GM23338 (cell line): ENCODE measurements at regions not wholly inside any gene's neighbourhood (a gene's known extent, or its start where the extent isn't known, plus 50 kb on each side); places are given as distances from the start of the nearest gene placed in this dataset.

Source experiments
- ATAC-seq: fragments of 200-7000 bp; cut with Tn5 transposase; 3 replicates; pipeline ENCODE4 v1.9.1; 2020
- DNase-seq: peaks from one replicate; pipeline ENCODE4 v3.0.0-alpha.2; 2015; ENCODE audit warnings: low spot score
- H2AFZ ChIP-seq: fragments of 200-600 bp; sonication (generic); 2 replicates; pipeline ENCODE4 v1.8.0; 2016; ENCODE audit warnings: antibody characterized with exemption, mild to moderate bottlenecking, moderate library complexity
- H3F3A ChIP-seq: fragments of 200-600 bp; sonication (generic); replicated peaks from 2 replicates; pipeline ENCODE4 v1.8.0; 2017; ENCODE audit warnings: antibody characterized with exemption, mixed run types, low read depth
- H3K27ac ChIP-seq: fragments of 200-600 bp; sonication (generic); 2 replicates; pipeline ENCODE4 v1.6.1; 2016; ENCODE audit warnings: low read depth
- H3K27me3 ChIP-seq: fragments of 200-600 bp; sonication (generic); 2 replicates; pipeline ENCODE4 v1.8.0; 2016; ENCODE audit warnings: mild to moderate bottlenecking, mixed run types, moderate library complexity; ENCODE audit not compliant: insufficient read depth
- H3K36me3 ChIP-seq: fragments of 200-600 bp; sonication (generic); 2 replicates; pipeline ENCODE4 v1.8.0; 2016; ENCODE audit warnings: mild to moderate bottlenecking; ENCODE audit not compliant: insufficient read depth
- H3K4me1 ChIP-seq: fragments of 200-600 bp; sonication (generic); 2 replicates; pipeline ENCODE4 v1.8.0; 2016; ENCODE audit warnings: mild to moderate bottlenecking, moderate library complexity; ENCODE audit not compliant: insufficient read depth
- H3K4me2 ChIP-seq: fragments of 200-600 bp; sonication (generic); 2 replicates; pipeline ENCODE4 v1.7.1; 2017; ENCODE audit warnings: mixed run types
- H3K4me3 ChIP-seq: fragments of 200-600 bp; sonication (generic); 2 replicates; pipeline ENCODE4 v1.6.1; 2016; ENCODE audit warnings: mixed run types
- H3K79me2 ChIP-seq: fragments of 200-600 bp; sonication (generic); replicated peaks from 2 replicates; pipeline ENCODE4 v1.8.0; 2017; ENCODE audit warnings: mild to moderate bottlenecking; ENCODE audit not compliant: insufficient read depth
- H3K9me2 ChIP-seq: fragments of 200-600 bp; sonication (generic); 2 replicates; pipeline ENCODE4 v1.8.0; 2017; ENCODE audit not compliant: insufficient read depth
- H4K20me1 ChIP-seq: fragments of 200-600 bp; sonication (generic); replicated peaks from 2 replicates; pipeline ENCODE4 v1.8.0; 2017; ENCODE audit warnings: mild to moderate bottlenecking; ENCODE audit not compliant: insufficient read depth
- H3K27ac Mint-ChIP-seq: 2 replicates; pipeline ENCODE4 v1.8.0; 2020; ENCODE audit warnings: inconsistent platforms, mild to moderate bottlenecking, moderate library complexity, mixed read lengths
- H3K27me3 Mint-ChIP-seq: 3 replicates; pipeline ENCODE4 v1.8.0; 2022; ENCODE audit warnings: low read depth, mild to moderate bottlenecking, moderate library complexity, mixed read lengths, inconsistent platforms; ENCODE audit not compliant: insufficient read depth, poor library complexity
- H3K36me3 Mint-ChIP-seq: 3 replicates; pipeline ENCODE4 v1.8.0; 2021; ENCODE audit warnings: low read depth, mild to moderate bottlenecking, inconsistent platforms, moderate library complexity, mixed read lengths
- H3K4me1 Mint-ChIP-seq: 3 replicates; pipeline ENCODE4 v1.8.0; 2020; ENCODE audit warnings: mild to moderate bottlenecking, inconsistent platforms, mixed read lengths
- H3K4me3 Mint-ChIP-seq: 3 replicates; pipeline ENCODE4 v1.8.0; 2021; ENCODE audit warnings: moderate library complexity, mild to moderate bottlenecking, inconsistent platforms, mixed read lengths
- H3K9me3 Mint-ChIP-seq: 3 replicates; pipeline ENCODE4 v1.8.0; 2020; ENCODE audit warnings: moderate library complexity, mild to moderate bottlenecking, inconsistent platforms, mixed read lengths
- EZH2 ChIP-seq: fragments of 200-600 bp; sonication (generic); IDR thresholded peaks from one replicate; pipeline ENCODE4 v1.8.0; 2017; ENCODE audit warnings: antibody characterized with exemption, mild to moderate bottlenecking, low read depth; ENCODE audit not compliant: unreplicated experiment
- EZH2phosphoT487 ChIP-seq: fragments of 200-600 bp; sonication (generic); IDR thresholded peaks from one replicate; pipeline ENCODE4 v1.8.1; 2018; ENCODE audit warnings: antibody characterized with exemption; ENCODE audit not compliant: unreplicated experiment
- JUNB ChIP-seq: IDR thresholded peaks from one replicate; pipeline ENCODE4 v1.6.1; 2016; ENCODE audit warnings: antibody characterized with exemption; ENCODE audit not compliant: unreplicated experiment
- NANOG ChIP-seq: IDR thresholded peaks from 2 replicates; pipeline ENCODE4 v1.6.1; 2016; ENCODE audit warnings: antibody characterized with exemption, borderline replicate concordance
- POLR2AphosphoS5 ChIP-seq: IDR thresholded peaks from 2 replicates; pipeline ENCODE4 v1.6.1; 2016; ENCODE audit warnings: antibody characterized with exemption, low read depth
- STAT1 ChIP-seq: IDR thresholded peaks from one replicate; pipeline ENCODE4 v1.6.1; 2016; ENCODE audit warnings: antibody characterized with exemption; ENCODE audit not compliant: unreplicated experiment
- ZNF114 ChIP-seq: fragments of 250-450 bp; sonication (Bioruptor Pico); IDR thresholded peaks from 2 replicates; pipeline ENCODE4 v1.5.0; 2020; ENCODE audit warnings: mild to moderate bottlenecking, moderate library complexity
- ZNF331 ChIP-seq: fragments of 250-450 bp; sonication (Bioruptor Pico); IDR thresholded peaks from 2 replicates; pipeline ENCODE4 v1.5.0; 2020; ENCODE audit warnings: low read depth, mild to moderate bottlenecking, moderate library complexity
- TF ChIP-seq, protein P1 (sequence below): fragments of 250-450 bp; sonication (Bioruptor Pico); IDR thresholded peaks from 2 replicates; pipeline ENCODE4 v1.5.0; 2020; ENCODE audit warnings: mild to moderate bottlenecking, moderate library complexity
- TF ChIP-seq, protein P2 (sequence below), 2 experiments: fragments of 200-600 bp in 1 of 2; sonication (generic) in 1 of 2; conservative IDR thresholded peaks; 2 replicates each; pipeline versions ENCODE4 v1.5.1 to v1.6.1; 2016 to 2017; ENCODE audit warnings: antibody characterized with exemption in 2 of 2, low read depth in 2 of 2, mild to moderate bottlenecking in 2 of 2, moderate library complexity in 1 of 2
- TF ChIP-seq, protein P3 (sequence below): IDR thresholded peaks from 2 replicates; pipeline ENCODE4 v1.6.1; 2016; ENCODE audit warnings: antibody characterized with exemption

DNA sequence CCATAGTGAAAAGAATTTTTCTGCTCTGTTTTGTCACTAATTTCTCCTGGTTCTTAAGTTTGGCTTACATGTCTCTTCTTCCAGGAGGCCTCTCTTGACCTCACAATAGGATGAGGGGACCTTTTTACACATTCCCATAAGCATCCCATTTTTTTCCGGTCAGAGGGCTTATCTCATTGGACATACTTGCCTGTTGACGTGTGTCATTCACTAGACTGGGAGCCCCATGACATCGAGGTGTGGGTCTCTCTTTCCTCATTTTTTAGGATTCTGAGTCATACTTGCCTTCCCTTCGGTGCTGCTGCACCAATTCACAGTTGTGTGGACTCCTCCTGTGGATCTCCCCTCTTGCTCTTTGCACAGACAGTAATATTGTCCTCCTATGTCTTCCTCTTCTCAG is 601.8 kb downstream of the GATA3 start:
- Mint-ChIP-seq H3K9me3 (no peaks in the 10 kb centered on the region), H3K4me3 (no peak overlapping the region), H3K27me3 (peaks cover 2% of the 10 kb centered on the region), H3K27ac (no peak overlapping the region), H3K4me1 (no peaks in the 10 kb centered on the region), H3K36me3 (no peaks in the 10 kb centered on the region)
- no peaks in the 10 kb centered on the region for H3K36me3 ChIP-seq
- ATAC-seq (no peak), DNase-seq (no peak)
- H3F3A ChIP-seq: no peaks in the 10 kb centered on the region
- H3K4me3 ChIP-seq: no peak overlapping the region
- H3K79me2 ChIP-seq: no peaks in the 10 kb centered on the region
- TF ChIP-seq ZNF114 (CRISPR knock-in tag) (no peak), ZNF331 (CRISPR knock-in tag) (no peak), EZH2phosphoT487 (no peak)
- TF ChIP-seq, protein P1, sequence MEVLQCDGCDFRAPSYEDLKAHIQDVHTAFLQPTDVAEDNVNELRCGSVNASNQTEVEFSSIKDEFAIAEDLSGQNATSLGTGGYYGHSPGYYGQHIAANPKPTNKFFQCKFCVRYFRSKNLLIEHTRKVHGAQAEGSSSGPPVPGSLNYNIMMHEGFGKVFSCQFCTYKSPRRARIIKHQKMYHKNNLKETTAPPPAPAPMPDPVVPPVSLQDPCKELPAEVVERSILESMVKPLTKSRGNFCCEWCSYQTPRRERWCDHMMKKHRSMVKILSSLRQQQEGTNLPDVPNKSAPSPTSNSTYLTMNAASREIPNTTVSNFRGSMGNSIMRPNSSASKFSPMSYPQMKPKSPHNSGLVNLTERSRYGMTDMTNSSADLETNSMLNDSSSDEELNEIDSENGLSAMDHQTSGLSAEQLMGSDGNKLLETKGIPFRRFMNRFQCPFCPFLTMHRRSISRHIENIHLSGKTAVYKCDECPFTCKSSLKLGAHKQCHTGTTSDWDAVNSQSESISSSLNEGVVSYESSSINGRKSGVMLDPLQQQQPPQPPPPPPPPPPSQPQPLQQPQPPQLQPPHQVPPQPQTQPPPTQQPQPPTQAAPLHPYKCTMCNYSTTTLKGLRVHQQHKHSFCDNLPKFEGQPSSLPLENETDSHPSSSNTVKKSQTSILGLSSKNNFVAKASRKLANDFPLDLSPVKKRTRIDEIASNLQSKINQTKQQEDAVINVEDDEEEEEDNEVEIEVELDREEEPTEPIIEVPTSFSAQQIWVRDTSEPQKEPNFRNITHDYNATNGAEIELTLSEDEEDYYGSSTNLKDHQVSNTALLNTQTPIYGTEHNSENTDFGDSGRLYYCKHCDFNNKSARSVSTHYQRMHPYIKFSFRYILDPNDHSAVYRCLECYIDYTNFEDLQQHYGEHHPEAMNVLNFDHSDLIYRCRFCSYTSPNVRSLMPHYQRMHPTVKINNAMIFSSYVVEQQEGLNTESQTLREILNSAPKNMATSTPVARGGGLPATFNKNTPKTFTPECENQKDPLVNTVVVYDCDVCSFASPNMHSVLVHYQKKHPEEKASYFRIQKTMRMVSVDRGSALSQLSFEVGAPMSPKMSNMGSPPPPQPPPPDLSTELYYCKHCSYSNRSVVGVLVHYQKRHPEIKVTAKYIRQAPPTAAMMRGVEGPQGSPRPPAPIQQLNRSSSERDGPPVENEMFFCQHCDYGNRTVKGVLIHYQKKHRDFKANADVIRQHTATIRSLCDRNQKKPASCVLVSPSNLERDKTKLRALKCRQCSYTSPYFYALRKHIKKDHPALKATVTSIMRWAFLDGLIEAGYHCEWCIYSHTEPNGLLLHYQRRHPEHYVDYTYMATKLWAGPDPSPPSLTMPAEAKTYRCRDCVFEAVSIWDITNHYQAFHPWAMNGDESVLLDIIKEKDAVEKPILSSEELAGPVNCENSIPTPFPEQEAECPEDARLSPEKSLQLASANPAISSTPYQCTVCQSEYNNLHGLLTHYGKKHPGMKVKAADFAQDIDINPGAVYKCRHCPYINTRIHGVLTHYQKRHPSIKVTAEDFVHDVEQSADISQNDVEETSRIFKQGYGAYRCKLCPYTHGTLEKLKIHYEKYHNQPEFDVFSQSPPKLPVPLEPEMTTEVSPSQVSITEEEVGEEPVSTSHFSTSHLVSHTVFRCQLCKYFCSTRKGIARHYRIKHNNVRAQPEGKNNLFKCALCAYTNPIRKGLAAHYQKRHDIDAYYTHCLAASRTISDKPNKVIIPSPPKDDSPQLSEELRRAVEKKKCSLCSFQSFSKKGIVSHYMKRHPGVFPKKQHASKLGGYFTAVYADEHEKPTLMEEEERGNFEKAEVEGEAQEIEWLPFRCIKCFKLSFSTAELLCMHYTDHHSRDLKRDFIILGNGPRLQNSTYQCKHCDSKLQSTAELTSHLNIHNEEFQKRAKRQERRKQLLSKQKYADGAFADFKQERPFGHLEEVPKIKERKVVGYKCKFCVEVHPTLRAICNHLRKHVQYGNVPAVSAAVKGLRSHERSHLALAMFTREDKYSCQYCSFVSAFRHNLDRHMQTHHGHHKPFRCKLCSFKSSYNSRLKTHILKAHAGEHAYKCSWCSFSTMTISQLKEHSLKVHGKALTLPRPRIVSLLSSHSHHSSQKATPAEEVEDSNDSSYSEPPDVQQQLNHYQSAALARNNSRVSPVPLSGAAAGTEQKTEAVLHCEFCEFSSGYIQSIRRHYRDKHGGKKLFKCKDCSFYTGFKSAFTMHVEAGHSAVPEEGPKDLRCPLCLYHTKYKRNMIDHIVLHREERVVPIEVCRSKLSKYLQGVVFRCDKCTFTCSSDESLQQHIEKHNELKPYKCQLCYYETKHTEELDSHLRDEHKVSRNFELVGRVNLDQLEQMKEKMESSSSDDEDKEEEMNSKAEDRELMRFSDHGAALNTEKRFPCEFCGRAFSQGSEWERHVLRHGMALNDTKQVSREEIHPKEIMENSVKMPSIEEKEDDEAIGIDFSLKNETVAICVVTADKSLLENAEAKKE (CRISPR knock-in tag): no peak
- no peaks in the 10 kb centered on the region for H3K4me1 ChIP-seq
- H4K20me1 ChIP-seq: no peaks in the 10 kb centered on the region
- H3K4me2 ChIP-seq: no peak overlapping the region
- H3K27ac ChIP-seq: no peak overlapping the region
- no peaks in the 10 kb centered on the region for H3K9me2 ChIP-seq
- H2AFZ ChIP-seq: no peak overlapping the region
- no peaks in the 10 kb centered on the region for H3K27me3 ChIP-seq

DNA sequence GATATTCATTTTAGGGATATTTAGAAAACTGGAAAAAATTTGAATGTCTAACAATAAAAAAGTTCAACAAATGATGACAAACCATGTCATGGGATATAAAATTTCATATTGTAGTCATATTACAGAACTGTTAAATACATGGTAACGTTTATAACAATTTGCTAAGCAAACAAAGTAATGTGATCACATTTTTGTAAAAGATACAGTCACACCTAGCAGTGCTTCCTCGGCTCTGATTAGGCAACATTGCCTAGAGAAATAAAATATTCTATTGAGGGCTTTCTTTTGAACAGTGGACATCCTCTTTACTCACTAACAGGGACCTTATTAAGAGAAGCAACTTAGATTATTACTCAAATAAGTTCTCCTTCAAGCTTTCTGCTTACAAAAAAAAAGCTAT is 605.5 kb downstream of the GATA3 start:
- DNase-seq (no peak), ATAC-seq (no peak)
- H3K27me3 Mint-ChIP-seq: peaks cover 2% of the 10 kb centered on the region
- Histone ChIP-seq H3K4me2 (no peak overlapping the region), H3K27ac (no peak overlapping the region), H3K4me3 (no peak overlapping the region), H2AFZ (no peak overlapping the region), H3K27me3 (no peaks in the 10 kb centered on the region), H3K4me1 (no peaks in the 10 kb centered on the region), H3F3A (no peaks in the 10 kb centered on the region), H3K79me2 (no peaks in the 10 kb centered on the region), H3K9me2 (no peaks in the 10 kb centered on the region), H4K20me1 (no peaks in the 10 kb centered on the region), H3K36me3 (no peaks in the 10 kb centered on the region)
- H3K9me3 Mint-ChIP-seq: no peaks in the 10 kb centered on the region
- H3K27ac Mint-ChIP-seq: no peak overlapping the region
- no peak overlapping the region for H3K4me3 Mint-ChIP-seq
- no peaks in the 10 kb centered on the region for H3K4me1 Mint-ChIP-seq
- H3K36me3 Mint-ChIP-seq: no peaks in the 10 kb centered on the region
- TF ChIP-seq, protein P2, sequence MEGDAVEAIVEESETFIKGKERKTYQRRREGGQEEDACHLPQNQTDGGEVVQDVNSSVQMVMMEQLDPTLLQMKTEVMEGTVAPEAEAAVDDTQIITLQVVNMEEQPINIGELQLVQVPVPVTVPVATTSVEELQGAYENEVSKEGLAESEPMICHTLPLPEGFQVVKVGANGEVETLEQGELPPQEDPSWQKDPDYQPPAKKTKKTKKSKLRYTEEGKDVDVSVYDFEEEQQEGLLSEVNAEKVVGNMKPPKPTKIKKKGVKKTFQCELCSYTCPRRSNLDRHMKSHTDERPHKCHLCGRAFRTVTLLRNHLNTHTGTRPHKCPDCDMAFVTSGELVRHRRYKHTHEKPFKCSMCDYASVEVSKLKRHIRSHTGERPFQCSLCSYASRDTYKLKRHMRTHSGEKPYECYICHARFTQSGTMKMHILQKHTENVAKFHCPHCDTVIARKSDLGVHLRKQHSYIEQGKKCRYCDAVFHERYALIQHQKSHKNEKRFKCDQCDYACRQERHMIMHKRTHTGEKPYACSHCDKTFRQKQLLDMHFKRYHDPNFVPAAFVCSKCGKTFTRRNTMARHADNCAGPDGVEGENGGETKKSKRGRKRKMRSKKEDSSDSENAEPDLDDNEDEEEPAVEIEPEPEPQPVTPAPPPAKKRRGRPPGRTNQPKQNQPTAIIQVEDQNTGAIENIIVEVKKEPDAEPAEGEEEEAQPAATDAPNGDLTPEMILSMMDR (conservative IDR thresholded peaks at IDR 0.05; ENCODE audit: low read depth in 2 of 2): no peak
- TF ChIP-seq EZH2 (no peak), NANOG (no peak), ZNF114 (CRISPR knock-in tag) (no peak), STAT1 (no peak), JUNB (no peak), ZNF331 (CRISPR knock-in tag) (no peak), POLR2AphosphoS5 (no peak), EZH2phosphoT487 (no peak)
- TF ChIP-seq, protein P3, sequence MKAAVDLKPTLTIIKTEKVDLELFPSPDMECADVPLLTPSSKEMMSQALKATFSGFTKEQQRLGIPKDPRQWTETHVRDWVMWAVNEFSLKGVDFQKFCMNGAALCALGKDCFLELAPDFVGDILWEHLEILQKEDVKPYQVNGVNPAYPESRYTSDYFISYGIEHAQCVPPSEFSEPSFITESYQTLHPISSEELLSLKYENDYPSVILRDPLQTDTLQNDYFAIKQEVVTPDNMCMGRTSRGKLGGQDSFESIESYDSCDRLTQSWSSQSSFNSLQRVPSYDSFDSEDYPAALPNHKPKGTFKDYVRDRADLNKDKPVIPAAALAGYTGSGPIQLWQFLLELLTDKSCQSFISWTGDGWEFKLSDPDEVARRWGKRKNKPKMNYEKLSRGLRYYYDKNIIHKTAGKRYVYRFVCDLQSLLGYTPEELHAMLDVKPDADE: no peak
